Loucy (cell line): ENCODE measurements at regions not wholly inside any gene's neighbourhood (a gene's known extent, or its start where the extent isn't known, plus 50 kb on each side); places are given as distances from the start of the nearest gene placed in this dataset.

Source experiments
- EZH2phosphoT487 ChIP-seq: fragments of 200-600 bp; IDR thresholded peaks from 2 replicates; pipeline ENCODE4 v1.6.1; 2018; ENCODE audit warnings: antibody characterized with exemption, mild to moderate bottlenecking, moderate library complexity, borderline replicate concordance
- TF ChIP-seq, protein P1 (sequence below): fragments of 200-600 bp; sonication (generic); conservative IDR thresholded peaks from 2 replicates; pipeline ENCODE4 v1.5.1; 2014; ENCODE audit warnings: mild to moderate bottlenecking, antibody characterized with exemption, low read length

DNA sequence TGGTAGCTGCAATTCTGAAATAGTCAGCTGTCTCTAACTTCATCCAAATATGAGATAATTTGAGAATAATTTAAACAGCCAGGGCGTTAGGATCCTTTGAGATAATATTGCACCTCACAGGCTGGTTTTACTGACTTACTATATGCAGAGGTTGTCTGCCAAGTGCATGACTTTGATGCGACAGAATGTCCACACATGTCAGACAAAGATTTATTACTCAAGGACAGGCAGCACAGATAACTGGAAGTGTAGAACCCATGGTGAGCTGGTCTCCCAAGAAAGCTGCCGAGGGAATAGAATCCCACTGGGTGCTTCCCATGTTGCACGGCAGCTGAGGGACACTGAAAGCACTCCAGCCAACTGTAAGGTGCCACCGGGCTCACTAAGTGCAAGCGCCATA is 166.2 kb upstream of the GALNTL6 start:
- TF ChIP-seq, protein P1, sequence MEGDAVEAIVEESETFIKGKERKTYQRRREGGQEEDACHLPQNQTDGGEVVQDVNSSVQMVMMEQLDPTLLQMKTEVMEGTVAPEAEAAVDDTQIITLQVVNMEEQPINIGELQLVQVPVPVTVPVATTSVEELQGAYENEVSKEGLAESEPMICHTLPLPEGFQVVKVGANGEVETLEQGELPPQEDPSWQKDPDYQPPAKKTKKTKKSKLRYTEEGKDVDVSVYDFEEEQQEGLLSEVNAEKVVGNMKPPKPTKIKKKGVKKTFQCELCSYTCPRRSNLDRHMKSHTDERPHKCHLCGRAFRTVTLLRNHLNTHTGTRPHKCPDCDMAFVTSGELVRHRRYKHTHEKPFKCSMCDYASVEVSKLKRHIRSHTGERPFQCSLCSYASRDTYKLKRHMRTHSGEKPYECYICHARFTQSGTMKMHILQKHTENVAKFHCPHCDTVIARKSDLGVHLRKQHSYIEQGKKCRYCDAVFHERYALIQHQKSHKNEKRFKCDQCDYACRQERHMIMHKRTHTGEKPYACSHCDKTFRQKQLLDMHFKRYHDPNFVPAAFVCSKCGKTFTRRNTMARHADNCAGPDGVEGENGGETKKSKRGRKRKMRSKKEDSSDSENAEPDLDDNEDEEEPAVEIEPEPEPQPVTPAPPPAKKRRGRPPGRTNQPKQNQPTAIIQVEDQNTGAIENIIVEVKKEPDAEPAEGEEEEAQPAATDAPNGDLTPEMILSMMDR, result no peak
- no peak for TF ChIP-seq EZH2phosphoT487
